GM21528 (cell line): ENCODE measurements at regions not wholly inside any gene's neighbourhood (a gene's known extent, or its start where the extent isn't known, plus 50 kb on each side); places are given as distances from the start of the nearest gene placed in this dataset.

ENCODE experiments used
- ATAC-seq: cut with Tn5 transposase; IDR thresholded peaks from one replicate; pipeline ENCODE4 v1.9.1; 2021; ENCODE audit warnings: mild to moderate bottlenecking, moderate library complexity; ENCODE audit not compliant: unreplicated experiment, low FRiP score

DNA sequence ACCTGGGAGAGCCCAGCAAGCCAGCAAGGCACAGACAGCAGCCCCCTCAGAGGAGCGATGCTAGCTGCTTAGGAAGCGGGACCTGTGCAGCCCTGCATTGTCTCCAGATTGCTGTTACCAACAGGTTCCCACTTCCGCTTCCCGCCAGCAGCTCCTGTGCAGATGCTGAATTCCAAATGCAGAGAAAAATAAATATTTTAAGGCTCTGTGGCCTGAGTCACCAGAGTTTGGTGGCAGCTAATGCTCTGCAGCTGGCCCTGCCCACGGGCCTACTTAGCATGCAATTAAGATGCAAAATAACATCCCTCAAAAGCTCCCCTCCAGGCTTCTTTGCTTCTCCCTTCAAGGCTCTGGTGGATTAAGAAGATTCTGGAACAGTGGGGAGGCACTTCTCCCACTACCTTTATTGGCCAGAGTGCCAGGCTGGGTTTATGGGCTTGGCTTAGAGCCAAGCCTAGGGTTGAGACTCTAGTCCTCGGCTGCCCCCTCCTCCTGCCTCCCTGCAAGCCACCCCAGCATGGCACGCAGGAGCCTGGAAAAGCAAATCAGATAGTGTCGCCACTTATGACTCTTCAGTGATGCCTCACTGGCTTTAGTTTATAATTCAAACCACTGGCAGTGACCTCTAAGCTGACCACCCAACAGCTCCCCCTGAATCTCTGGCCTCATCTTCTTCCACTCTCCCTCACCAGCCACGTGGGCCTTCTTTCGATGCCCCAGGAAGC lies 207.1 kb upstream of the ZC3H12A start:
- ATAC-seq, result no peak

DNA sequence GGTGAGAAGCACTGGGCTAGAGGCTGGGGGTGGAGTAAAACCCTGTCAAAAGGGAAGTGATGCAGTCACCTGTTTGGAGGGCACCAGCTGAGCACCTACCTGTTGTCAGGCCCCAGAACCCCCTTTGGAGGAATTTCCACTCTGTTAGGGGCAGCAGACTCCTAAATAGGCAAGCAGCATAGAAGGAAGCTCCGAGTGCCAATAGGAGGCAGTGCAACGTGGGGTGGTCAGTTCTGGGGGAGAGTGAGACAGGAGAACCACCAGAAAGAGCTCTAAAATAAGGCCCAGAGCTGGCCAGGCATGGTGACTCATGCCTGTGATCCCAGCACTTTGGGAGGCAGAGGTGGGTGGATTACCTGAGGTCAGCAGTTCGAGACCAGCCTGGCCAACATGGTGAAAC lies 203.7 kb upstream of the ZC3H12A start:
- ATAC-seq, result no peak

DNA sequence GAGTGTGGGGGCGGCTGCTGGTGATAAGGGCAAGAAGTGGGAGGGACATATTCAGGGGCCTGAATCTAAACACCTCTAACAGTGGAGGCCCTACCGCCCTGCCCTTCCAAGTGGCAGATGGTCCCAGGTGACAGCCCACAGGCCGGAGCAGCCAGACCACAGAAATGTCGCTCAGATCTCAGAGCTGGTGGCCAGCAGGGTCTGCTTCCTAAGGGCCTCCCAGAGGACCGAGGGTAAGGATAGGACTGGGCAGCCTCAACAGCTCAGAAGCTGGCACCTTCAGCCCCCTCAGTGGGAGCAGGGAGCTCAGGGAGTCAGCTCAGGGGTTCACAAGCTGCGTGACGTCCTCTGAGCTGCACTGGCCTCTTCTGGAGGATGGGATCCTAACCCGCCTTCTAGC lies 201.8 kb upstream of the ZC3H12A start:
- ATAC-seq, result no peak

DNA sequence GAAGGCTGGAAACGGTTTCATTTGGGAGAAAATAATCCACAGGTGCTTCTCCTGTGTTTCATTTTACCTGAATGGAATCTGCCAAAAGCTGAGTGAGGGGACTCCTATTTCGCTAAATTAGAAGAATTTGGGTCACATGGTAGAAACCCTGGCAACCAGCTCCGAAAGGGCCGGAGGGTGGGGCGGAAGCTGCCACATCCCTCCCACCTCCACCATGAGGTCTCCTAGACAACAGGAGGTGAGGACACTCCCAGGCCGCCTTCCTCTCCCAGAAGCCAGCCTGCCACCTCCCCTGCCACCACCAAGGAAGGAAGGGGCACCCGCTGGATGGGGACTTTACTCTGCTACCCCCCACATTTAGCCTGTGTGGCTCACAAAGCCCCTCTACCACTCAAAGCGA lies 199.9 kb upstream of the ZC3H12A start:
- no peak for ATAC-seq

DNA sequence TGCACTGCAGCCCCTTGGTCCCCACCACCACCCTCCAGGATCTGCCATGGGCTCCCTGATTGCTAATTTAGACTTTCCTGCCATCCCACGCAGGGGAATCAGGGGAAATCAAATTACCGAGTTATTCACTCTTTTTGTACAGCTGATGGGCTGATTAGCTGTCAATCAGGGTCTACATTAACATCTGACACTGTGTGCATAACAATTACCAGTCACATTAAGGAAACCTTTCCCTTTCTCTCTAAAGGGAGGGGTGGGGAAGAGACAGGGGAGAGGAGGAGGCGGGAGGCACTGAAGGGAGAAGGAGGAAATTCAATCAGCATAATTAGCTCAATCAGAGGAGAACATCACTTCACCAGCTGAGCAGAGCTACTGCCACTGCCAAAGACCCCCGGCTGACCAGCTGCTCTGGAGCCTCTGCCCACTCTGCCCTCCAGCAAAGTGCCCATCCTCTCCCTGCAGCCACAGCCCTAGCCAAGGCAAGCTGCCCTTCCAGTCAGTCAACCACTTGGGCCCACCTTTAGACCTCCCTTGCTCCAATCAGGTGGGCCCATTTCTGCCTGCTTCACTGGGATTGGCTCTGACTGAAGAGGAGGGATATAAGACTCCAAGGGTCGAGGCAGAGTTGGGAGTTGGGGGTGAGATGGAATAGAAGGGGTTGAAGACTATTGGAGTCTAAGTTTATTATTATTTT lies 199.3 kb upstream of the ZC3H12A start:
- no peak for ATAC-seq

DNA sequence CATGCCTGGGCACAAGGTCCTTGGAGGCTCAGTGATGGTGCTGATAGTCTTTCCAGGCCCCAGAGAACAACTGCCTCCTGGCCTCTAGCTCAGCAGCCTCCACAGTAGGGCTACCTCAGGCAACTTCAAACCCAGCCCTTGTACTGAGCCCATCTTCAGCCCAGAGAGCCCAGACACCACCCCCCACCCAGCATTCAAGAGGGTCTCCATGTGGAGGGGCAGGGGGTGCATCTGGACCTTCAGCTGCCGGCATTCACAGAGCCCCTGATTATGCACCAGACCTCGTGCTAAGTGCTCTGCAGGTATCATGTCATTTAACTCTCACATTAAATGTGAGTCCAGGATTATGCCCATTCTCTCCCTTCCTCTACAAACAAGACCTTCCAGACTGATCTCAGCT lies 197.0 kb upstream of the ZC3H12A start:
- ATAC-seq, result no peak

DNA sequence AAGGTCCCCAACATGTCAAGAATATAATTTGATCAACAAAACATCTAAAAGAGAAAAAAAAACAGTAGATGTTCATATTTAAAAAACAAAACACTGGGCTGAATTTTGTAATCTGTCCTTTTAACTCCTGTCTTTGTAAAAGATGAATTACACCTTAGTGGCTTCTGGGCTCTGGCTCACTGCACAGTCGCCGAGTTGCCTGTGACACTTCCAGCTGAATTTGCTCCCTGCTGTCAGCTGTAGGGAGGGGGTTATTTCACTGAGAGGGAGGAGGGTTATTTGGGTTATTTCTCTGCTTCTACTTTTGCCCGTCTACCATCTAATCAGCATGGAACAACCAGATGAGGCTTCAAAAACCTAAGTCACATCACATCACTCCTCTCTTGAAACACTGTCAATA lies 193.0 kb upstream of the ZC3H12A start:
- ATAC-seq, result no peak

DNA sequence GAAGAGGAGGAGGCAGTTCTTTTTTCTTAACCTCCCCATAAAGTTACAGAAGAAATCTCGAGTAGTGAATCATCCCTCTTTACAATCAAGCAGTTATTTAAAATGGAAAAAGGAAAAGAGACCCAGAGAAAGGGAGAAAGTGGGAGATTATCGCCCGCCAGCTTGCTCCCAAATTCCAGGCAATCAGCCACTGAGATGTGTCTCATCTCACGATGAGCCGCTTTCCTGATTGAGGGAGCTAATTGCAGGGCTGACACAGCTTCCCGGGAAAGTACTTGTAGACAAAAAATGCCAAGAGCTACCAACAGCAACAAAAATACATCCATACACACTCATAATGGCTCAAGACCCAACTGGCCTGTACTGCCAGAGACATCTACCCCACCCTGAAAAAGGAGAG lies 191.6 kb upstream of the ZC3H12A start:
- no peak for ATAC-seq

DNA sequence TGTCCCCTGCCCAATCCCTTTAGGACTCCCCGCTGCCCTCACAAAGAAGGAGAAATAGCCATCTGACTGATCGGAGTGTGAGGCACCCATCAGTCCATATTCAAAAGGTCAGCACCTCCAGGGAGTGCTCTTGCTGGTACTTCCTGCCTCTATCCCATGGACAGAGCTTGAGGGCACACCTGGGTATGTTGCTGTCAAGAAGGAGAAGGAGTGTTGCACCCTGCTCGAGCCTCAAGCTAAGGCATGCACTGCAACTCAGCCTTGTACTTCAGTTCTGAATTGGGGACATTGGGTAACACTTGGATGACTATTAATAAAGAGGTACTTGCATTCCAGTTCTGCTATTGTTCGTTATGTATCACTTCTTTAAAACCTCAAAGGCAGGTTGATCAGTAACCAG lies 190.3 kb upstream of the ZC3H12A start:
- no peak for ATAC-seq

DNA sequence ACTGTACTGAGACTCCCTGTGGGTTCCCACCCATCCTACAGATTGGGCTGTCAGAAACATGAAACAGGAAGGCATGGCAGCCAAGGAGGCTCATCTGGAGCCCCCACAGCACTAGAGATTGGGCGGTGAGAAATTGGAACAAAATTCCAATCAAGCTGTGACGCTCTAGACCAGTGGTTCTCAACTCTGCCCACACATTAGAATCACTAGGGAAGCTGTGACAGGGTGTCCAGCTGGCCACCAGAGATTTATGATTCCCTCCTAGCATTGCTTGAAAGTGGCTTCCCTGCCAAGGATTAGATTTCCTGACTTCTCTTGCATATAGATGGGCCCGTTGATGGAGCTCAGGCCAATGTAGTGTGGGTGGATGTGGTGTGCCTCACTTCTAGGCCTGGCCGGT lies 187.5 kb upstream of the ZC3H12A start:
- ATAC-seq, result no peak

DNA sequence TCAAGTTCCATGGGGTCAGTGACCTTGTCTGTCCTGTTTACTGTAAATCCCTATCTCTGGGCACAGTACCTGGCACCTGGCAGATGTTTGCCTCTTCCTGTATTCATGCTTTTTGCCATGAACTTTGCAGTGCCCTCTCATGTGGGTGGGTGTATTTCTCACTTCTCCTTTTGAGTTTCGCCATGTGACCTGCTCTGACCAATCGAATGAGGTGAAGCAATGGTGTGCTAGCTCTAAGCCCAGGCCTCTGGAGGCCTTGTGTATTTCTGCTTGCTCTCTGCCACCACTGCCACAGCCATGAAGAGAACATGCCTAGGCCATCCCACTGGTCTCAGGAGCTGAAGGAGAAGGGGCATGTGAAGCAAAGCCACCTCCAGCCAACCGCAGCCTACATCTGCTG lies 185.5 kb upstream of the ZC3H12A start:
- peak; percentile 96 for ATAC-seq

DNA sequence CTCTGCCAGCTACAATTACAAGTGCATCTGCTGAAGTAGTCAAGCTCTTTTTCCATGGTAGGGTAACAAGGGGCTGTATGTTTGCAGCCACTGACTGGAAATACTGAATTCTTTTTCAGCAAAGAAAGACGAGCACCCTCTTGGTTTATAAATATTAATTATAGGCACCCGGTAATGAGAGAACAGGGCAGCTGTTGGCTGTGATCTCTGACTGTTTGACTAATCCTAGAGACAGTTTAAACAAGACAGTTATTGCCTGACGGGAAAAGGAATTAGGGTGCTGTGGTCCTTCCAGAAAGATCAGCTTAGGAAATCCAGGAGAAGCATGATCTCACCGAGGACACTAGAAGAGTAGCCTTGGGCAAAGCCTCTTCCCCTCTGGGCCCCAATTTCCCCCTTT lies 183.7 kb upstream of the ZC3H12A start:
- ATAC-seq, result no peak

DNA sequence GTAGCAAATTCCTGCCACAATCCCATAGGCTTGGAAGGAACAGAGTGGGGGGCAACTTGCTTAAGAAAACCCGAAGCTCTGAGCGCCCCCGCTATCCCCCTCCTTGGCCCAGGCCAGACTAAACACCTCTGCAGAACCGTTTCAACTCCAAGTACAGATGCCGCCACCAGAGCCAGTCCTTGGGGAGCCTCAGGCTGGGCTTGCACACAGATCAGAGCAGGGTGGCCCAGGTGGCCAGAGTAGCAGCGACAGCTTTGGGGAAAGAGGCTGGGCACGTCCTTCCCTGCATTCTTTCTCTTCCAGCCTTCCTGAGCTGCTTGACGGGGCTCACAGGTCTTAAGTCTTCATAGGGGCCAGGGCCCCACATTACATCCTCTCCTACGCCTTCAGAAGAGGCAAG lies 181.6 kb upstream of the ZC3H12A start:
- no peak for ATAC-seq

DNA sequence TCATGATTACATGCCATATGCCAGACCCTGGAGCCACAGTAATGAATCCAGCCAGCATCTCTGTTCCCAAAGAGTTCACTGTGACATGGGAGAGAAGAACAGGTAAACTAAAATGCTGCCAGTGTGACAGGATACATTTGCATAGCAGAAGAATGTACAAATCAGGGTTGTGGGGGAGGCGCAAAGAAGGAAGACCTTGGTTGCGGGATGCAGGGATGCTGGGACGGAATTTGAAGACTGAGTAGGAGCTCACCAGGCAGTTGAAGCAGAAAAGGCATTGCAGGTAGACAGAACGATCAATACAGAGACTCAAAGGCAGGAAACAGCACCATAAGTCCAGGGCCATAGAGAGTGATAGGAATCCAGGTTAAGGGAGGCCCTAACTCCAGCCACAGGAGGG lies 180.3 kb upstream of the ZC3H12A start:
- no peak for ATAC-seq

DNA sequence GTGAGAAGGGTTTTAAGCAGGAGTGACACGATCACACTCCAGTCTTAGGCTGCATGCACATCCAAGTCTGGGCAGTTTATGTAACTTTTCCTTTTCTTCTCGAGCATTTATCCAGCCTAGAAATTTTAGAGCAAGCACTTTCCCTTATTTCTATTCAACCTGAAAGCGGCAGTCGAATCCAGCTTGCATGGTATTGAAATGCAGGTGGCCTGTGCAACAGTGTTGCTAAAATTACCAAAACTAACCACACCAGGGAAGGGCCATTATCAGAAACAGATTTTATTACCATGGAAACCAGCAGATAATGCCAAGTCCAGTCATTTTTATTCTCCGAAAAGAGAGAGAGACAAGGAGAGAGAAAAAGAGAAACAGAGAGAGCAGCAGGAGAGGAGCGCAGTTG lies 179.9 kb upstream of the ZC3H12A start:
- ATAC-seq, result no peak

DNA sequence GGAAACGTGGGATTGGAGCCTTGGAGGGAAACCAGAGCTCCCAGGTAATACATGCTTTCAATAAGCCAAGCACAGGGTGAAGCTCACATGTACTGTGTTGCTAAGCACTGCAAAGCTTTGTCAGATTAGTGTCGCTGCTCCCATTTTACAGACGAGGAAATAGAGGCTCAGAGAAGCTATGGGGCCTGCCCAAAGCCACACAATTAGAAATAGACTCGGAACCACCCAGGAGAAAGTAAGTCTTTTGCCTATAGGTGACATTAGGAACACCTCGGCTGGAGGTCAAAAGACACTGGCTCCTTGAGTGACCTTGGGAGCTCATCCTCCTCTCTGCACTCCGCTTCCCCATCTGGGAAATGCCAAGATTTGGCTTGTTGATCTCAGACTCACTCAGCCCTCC lies 175.6 kb upstream of the ZC3H12A start:
- ATAC-seq, result no peak

DNA sequence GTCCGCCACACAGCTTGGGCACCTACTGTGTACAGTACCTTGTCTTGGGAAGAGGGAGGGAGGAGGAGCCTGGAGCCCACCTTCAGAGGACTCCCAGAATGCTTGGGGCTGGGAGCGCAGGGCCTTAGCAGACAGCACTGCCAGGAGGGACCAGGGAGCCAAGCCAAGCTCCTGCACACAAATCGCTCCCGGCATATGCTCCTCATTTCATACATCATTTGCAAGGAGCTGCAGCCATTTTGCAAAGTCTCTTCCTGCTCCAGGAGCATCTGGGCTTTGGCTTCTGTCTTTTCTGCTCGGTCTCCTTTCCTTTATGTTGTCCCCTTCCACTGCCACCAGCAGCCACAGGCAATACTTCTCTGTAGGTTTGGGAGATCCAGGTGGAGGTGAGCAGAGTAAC lies 175.2 kb upstream of the ZC3H12A start:
- ATAC-seq, result no peak

DNA sequence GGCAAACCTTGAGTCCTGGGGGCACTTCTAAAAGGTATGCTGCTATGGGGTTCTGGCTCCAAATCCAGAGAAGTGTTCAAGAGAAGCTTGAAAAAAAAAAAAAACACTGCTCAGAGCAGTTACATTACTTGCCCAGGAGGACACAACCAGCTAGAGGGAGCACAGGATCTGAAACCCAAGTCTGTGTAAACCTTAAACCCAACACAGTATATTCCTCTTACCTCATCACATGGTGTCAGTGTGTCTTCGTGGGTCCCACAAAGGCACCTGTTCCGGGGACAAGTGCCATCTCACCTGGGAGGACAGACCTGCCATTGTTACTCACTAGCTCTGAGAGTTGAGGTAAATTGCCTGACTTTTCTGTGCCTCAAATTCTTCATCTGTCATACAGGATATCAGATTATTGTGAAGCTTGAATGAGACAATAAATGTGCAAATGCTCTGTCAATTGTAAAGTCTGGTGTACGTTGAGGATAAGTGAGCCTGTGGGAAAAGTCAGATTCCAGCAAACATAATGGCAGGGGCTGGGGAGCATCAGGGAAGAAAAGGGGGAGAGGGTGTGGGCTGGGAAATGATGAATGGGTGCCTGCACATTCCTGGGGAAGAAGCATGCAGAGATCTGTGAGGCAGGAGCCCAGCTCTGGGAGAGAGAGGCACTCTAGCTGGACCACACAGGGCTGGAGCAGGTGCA lies 170.4 kb upstream of the ZC3H12A start:
- ATAC-seq, result no peak

DNA sequence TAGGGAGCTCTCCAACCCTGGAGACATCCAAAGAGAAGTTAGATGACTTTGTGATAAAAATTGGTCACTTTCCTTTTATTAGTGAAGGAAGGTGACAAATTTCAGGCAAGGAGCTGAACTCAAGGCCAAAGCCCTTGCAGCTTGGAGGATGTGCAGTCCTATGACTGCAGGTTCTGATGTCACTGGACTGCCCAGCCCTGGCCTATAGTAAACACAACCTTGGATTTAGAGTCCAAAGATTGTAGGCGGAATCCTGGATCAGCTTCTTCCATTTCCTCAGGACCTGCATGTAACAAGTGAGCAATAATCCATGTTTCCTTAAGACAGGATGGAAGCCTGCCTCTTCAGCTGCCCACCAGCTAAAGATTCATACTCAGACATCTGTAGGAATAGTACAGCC lies 169.3 kb upstream of the ZC3H12A start:
- no peak for ATAC-seq

DNA sequence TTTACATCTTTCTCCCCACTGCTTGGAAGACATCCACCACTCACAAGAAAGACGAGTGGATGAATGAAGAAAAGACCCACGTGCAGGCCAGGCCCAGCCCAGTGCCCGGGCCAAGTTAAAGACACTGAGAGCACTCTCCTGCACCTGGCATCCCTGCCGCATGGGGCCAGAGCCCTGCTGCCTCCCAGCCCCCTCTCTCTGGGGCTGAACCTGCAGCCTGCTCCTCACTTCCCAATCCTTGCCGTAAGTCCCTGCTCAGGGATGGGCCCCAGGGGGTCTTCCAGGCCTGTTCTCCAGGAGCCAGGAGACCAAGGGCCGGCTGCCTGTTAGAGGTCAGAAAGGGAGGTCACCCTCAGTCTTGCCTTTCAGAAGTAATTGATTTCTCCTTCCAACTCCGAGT lies 168.5 kb upstream of the ZC3H12A start:
- no peak for ATAC-seq

DNA sequence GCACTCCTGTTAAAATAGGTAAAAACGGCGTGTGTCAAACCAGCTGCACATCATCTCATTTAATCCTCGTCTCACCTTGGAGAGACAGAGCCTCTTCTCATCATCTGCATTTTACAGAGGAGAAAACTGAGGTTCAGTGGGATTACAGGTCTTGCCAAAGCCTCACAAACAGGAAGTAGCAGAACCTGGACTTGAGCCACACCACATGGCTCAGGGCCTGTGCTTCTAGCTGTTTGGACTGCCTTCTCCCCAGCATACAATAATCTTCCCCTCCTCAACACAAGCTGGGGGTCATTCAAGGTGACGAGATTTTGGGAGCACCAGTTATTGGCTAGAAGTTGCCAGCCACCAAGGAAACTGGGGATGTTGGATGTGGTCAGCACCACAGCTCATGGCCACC lies 167.9 kb upstream of the ZC3H12A start:
- no peak for ATAC-seq

DNA sequence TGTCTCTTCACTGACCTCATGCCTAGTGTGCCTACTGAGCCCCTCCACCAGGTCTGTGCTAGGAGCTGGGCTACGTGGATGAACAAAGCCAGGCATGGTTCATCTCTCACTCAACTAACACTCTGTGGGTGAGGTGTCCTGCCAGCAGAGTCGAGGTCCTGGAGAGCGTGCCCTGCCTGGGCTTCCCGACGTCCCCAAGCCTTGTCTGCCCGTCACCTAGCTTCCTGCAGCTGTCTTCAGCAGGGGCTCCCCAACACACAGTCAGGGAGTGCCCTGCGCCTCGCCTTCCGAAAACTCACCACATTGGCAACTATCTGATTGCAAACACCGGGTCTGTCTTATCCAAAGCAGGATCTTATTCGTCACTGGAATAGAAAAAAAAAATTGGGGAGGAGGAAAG lies 167.5 kb upstream of the ZC3H12A start:
- ATAC-seq, result no peak
